HTR-8/SVneo (cell line): ENCODE measurements at regions not wholly inside any gene's neighbourhood (a gene's known extent, or its start where the extent isn't known, plus 50 kb on each side); places are given as distances from the start of the nearest gene placed in this dataset.

ENCODE experiments used
- DNase-seq: peaks from one replicate; pipeline ENCODE4 v3.0.0; 2011; ENCODE audit warnings: low spot score, mixed read lengths; ENCODE audit not compliant: insufficient read length
- FAIRE-seq: peaks from 2 replicates; lab custom pipeline; 2011; peaks lifted over from hg19 to GRCh38; lab: Jason Lieb, UNC

DNA sequence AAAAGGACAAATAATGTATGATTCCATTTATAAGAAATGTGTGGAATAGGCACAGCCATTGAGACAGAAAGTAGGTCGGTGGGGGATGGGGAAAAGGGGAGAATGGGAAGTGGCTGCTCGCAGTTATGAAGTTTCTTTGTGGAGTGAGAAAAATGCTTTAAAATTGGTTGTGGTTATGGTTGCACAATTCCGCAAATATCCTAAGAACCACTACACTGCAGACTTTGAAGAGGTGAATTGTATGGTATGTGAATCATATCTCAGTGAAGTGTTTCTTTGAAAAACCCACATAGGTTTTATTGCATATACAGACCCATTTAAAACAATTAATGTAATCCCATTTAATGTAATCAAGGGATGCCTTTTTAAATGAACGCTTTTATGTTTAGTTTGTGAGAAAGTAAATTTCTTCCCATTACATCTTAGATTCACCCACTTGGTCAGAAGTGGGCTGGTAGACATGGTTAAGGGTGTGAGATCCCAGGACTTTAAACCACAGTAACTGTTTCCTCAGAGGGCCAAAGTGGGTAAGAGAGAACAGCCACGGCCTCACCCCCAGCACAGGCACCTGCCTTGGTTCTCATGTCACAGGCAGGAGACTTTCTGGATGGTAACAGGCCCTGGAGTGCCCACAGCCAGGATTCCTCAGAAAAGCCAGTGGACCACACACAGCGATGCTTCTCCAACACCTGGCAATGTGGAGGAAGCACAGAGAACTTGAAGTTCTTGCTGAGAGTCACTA is 119.3 kb upstream of the GJB6 start:
- DNase-seq (no peak), FAIRE-seq (no peak)

DNA sequence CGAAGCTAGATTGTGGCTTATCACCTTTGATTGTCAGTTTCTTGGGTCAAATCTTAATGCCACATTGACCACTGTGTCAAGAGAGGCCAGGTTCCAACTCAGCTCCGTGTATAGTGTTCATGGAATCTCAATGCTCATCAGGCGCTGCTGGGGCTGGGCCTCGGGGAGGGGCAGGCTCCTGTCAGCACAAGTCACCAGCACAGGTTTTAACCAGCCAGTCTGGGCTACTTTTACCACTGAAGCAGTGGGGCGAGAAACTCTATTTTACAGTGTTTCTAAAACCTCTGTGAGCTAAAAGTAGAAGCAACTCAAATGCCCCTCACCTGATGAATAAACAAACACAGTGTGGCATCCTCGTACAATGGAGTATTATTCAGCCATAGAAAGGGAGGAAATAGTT is 118.7 kb upstream of the GJB6 start:
- FAIRE-seq, result no peak
- no peak for DNase-seq

DNA sequence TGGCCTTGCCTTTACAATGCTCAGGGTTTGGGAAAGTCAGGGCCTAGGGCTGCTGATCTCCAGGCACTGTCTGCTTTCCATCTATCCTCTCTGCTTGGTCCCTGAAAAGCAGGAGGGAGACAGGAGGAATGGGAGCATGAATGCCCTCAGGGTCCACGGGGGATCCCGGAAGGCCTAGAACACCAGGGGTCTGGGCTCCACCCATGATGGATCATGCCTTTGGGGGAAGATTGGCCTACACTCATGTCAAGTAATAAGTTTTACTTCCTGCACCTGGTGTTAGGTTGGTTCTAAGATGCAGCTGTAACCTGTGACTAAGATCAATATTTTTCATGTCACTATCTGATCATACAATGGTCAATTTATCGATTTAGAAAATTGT is 118.3 kb upstream of the GJB6 start:
- DNase-seq (no peak), FAIRE-seq (no peak)

DNA sequence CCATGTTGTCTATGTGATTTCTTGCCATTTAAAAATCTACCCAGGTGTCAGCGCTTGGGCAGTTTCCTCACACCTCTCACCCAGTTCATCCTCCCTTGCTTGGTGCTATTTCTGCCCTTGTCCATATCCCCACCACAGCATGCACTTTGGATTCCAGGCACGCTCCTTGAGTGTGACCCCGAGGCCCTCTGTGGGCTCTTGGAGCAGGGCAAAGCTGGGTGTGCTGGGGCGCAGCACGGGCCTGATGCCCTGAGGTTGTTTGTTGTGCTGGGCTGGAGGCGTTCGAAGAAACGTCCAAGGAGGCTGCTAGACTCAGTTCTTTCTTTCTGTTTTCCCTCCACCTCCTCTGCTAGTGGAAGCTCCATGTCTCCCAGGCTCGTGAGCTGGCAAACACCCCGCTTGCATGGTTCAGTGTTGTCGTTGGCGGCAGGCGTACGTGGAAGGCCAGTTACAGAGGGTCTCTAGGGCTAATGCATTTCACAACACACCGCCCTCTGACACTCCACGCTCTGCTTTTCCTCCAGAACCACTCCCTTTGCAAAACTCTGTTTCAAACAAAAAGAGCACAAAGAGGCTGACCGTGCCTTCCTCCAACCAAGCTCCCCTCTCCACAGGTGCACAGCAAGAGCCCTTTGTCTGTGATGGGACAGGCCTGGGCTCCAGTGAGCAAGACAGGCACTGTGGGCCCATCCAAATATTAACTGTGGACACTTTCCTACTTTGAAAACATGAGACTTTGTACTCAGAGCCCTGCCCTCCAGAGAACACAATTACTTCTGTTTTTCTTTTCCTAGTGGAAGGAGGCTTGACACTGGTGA is 117.7 kb upstream of the GJB6 start:
- DNase-seq (no peak), FAIRE-seq (no peak)

DNA sequence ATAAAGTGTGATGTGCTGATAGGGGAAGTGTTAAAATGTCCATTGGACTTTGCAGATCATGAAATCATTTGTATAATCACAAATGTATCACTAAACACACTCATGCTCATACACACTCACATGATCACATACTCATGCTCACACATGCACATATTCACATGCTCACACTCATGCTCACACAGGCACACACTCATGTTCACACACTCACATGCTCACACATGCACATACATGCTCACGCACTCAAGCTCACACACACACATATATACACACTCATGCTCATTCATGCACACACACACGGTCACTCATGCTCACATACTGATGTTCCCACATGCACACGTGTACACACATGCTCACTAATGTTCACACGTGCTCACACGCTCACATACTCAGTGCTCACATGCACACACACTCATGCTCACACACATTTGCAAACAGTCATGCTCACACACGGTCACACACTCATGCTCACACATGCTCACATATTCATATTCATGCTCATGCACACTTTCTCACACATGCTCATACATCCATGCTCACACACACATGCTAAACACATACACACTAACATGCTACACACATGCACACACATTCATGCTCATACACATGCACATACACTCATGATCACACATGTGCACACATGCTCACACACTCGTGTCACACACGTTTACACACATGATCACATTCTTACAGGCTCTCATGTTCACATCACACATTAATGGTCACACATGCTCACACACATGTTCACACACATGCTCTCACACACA is 116.7 kb upstream of the GJB6 start:
- FAIRE-seq, result peak; percentile 36
- DNase-seq, result no peak

DNA sequence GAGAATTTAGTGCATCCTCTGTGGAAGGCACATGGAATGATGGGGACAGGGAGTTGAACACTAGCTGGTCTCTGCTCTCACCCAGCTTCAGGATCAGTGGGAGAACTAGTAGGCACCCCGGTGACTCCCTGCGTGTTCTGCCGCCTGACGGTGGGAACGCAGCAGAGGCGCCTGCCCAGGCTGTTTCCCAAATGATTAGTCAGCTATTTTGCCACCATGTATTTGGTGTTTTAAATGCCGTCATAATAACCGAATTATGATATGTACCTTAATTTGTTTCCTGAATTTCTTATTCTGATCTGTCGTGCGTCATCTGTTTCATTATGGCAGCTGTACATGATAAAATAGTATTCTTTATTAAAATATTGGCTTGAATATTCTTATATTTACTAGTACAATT is 115.9 kb upstream of the GJB6 start:
- FAIRE-seq, result no peak
- DNase-seq, result no peak

DNA sequence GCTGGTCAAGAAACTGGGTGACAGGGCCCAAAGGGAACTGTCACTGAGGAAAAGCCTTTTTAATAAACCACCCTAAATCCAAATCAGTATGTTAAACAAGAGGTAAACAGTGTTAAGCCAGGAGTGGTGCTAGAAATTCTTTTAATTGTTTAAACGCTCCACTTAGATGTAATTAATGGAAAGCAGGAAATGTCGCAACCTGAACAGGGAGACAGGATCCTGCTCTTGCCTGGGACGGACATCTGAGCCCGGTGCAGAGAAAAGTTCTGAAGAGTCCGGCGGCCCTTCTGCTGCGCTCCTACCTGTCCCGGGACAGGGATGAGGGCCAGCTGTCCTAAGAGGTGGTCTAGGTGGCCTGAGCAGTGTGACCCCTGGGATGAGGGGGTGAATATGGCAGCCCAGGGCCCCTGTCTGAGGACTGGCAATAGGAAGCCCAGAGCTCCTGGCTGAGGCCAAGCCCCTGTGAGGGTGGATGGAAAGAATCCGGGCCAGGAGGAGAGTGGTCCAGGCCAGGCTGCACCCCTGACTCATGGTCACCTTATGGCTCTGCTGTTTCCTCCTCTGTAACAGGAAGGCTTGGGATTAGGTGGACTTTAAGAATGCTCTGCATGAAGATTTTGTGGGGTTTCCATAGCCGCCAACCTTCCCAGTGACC is 112.8 kb upstream of the GJB6 start:
- DNase-seq, result no peak
- no peak for FAIRE-seq

DNA sequence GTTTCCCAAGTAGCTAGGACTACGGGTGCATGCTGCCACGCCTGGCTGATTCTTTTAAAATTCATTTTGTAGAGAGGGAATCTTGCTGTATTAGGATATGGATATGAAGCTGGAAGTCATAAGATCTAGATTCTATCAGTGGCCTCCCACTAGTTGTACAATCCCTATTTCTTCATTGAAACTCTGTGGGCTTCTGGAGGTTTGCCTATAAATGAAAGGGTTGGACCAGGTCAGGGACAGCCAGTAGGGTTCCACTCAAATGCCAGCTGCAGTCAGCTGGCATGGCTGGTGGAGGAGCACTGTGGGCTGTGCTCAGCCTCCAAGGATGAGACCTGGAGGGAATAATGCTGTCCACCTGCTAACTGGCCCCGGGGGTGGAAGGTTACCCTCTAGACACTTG is 110.2 kb upstream of the GJB6 start:
- DNase-seq (no peak), FAIRE-seq (no peak)

DNA sequence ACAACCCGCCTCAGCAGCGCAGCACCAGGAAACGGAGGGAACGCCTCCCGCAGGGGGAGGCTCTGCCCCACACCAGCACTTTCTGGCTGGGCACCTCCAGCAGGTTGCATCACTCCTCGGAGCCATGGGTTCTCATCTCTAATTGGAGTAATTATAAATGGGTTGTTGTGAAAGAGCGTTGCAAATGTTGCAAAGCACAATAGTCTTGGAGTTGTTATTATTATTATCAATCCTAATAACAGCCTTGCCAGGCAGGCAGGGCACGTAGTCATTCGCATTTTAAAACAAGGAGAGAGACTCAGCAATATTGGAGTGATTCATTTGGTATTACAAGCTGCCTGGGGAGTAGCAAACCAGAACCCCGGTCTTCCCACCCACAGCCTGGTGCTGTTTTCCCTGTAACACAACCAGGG is 108.6 kb upstream of the GJB6 start:
- no peak for DNase-seq
- no peak for FAIRE-seq

DNA sequence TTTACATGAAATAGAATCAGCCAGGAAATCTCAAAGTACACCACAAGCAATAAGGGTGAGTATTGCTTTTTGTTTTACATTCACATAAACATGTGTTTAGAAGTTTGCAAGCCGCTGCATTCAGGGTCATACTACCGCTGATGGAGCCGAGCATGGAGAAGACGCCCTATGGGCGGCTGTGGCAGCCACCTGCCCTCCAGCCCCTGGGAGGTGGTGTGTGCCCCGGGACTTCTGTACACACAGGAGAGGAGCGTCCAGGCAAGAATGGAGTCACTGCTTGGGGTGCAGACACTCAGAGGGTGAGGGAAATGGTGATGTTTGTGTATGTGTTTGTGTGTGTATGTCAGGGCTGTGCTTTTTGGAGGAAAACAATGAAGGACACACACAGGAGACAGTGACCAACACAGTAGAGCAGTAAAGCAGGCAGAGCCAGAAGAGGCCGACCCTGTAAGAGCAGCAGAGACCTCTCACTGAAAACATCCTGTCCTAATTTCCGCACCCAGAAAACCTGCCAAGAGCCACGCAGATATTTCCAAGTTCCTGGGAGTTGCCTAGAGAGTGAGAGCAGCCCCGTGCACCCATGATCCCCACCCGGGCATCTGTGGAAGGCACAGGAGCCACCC is 108.1 kb upstream of the GJB6 start:
- FAIRE-seq (no peak), DNase-seq (no peak)

DNA sequence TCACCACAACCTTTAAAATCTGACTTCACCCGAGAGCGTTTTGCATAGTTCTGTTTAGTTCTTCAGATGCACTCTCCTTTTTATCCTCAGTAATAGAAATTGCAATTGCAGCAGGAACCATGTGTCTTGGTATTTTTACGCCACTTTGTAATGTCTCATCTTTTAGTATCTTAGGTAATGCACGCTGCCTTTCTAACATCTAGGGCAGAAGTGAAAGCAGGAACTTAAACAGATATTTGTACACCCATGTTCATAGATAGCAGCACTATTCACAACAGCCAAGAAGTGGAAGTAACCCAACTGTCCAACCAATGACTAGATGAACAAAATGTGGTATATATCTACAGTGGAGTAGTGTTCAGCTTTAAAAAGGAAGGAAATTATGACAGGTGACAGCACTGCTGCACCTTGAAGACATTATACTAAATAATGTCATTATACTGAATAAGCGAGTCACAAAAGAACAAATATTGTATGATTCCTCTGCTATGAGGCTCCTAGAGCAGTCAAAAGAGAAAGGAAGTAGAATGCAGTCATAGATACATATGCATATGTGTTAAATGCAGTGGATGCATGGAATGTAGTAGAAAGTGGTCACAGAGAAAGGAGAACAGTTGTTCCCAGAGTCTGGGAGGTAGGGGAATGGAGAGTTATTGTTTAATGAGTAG is 105.9 kb upstream of the GJB6 start:
- FAIRE-seq (no peak), DNase-seq (no peak)

DNA sequence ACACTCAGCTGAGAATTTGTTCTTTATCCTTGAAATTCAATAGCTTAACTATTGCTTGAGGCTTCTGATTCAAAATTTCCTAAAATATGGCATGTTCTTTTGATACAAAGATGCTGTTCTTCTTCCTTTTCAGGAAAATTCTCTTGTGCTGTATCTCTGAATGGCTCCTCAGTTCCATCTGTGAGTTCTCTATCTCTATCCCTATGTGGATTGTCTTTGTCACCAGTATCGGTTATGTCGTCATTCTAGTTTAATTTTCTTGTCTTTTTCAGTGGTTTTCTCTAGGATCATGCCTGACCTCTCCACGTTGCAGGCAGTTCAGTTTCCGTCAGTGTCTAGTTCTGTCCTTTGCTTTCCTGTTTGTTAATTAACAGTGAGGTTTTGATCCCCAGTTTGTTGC is 104.6 kb upstream of the GJB6 start:
- no peak for FAIRE-seq
- no peak for DNase-seq

DNA sequence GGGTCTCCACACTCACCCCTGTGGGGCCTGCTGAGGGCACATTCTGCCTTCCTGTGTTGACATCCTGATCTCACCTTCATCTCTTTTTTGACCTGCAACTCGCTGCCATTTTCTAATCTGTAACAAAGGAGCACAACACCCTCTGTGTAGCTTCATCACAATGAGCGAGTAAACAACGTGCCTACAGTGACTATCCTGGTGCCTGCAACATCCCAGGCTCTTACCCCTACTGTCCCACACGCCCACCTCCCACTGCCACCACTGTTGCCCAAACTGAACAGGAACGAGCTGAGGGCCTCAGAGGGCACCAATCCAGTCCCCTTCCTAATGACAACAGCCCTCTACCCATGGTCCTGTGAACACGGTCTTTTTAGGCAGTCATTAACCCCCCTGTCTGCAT is 102.2 kb upstream of the GJB6 start:
- no peak for DNase-seq
- no peak for FAIRE-seq

DNA sequence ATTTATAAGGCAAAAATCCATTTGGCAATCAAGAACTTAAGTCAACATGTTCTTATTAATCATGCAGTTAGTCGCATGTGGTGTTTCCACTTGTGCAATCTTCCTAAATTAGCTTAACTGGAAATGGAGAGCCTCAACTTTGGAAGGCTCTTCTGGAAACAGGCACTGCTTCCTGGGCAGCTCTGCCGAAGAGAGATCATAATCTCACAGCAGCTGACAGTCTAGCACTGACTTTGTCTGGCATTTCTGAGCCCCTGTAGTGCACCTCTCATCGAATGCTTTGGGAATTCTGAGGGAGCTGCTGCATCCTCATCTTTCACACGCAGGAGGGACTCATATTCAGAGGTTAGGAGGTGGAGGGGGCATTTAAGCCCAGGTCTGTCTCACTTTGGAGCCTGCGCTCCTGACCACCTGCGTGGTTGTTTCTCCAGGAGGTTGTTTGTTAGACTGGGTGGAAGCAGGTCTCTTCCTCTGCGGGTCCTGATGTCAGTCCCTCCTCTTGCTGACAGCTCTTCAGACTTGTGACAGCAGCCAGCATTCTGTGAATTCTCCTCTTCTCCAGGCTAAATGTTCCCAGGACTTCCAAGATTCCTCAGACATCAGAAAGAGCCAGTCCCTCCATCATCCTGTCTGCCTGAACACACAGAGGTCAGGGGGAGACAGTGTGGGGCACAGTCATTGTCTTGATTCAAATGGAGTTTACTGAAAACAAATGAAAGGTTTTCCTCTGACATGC is 100.4 kb upstream of the GJB6 start:
- FAIRE-seq, result no peak

DNA sequence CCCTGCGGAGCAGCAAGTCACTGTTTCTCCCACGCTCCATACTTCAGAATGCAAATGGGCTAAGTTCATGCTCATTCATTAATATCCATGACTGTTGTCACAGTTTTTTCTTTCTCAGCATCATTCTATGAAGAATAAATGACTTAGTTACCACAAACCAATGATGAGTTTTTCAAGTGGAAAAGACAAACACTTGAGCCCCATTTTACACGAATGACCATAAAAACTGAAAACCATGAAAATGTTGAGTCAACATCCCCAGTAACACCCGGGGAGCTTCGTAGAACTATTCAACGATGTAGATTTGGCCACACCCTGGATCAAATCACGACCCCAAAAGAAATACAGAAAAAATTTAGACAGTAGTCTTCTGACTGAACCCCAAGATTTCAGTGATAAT is 99.8 kb upstream of the GJB6 start:
- no peak for DNase-seq
- no peak for FAIRE-seq

More for the DNA sequence above, 100.4 kb upstream of the GJB6 start:
- DNase-seq, result no peak

DNA sequence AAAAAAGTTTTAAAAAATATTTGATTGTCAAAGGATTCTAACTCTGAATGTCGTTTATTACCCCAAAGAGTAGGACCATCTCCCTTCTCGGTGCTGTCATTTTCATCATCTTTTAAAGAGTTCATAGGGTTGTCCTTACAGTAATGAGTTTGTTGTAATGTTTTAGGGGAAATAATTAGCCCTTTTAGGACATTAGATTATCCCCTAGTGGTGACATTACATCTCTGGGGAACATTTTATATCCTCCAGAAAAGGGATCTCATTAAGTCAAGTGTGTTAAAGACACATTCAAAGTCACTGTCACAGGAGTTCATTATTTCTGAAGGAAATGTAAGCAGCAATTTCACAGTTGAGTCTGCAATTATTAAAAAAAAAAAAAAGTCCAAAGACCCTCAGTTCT is 99.3 kb upstream of the GJB6 start:
- FAIRE-seq (no peak), DNase-seq (no peak)

DNA sequence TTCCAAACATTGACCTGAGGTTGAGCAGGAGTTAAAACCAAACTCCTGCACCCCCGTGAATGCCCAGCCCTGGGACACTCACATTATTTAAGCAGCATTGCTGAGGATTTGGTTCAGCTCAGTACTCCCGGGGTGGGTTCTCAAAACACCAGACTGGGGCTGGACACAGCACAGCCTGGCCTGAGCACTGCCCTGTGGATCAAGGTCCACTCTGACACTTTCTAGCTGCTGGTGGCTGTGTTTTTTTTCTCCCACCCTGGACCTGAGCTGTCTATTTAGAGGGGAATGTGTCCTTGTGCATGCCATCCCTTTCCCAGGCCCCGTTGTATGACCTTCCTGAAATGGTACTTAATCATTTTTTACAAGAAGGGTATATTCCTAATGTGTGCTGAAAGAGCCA is 94.7 kb upstream of the GJB6 start:
- DNase-seq (no peak), FAIRE-seq (no peak)

DNA sequence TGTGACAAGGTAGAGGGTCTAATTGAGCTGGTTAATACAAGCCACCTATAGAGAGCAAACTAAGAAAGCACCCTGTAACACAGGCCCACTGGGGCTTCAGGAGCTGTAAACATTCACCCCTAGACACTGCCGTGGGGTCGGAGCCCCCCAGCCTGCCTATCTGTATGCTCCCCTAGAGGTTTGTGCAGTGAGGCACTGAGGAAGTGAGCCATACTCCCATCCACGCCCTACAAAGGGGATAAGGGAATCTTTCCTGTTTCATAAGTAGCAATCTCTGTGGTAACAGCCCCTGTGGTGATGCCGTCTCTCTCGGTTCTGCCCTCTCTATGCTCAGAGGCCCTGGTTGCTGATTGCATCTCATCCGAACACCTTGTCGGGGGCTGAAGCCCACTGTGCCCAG is 94.2 kb upstream of the GJB6 start:
- FAIRE-seq, result no peak
- DNase-seq, result no peak

DNA sequence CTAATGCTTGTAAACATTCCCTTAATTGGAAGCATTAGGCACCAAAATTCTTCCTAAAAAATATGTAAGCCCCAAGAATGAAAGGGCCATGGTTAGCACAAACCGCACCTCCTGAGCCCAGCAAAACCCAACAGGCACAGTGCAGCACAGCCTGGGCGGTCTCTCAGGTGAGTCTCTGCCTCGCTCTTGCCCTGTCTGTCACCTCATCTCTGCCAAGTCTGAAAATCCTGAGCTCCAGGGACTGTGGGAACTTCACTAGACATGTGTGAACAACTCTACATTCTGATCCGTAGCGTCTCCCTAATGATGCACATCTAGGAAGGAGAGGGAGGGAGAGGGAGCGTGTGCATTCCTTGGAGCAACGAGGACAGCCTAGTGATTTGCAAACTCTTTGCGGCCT is 88.8 kb upstream of the GJB6 start:
- FAIRE-seq, result no peak

More for the DNA sequence above, 88.8 kb upstream of the GJB6 start:
- DNase-seq, result no peak
